HEK293T (cell line): ENCODE measurements at regions not wholly inside any gene's neighbourhood (a gene's known extent, or its start where the extent isn't known, plus 50 kb on each side); places are given as distances from the start of the nearest gene placed in this dataset.

Experiments used
- BHLHE40 ChIP-seq: fragments of 450-650 bp; IDR thresholded peaks from 2 replicates; pipeline ENCODE4 v1.6.1; 2016; ENCODE audit warnings: mild to moderate bottlenecking, moderate library complexity, borderline replicate concordance
- CTBP1 ChIP-seq: fragments of 450-650 bp; IDR thresholded peaks from 2 replicates; pipeline ENCODE4 v1.6.1; 2016; ENCODE audit warnings: borderline replicate concordance
- ELF4 ChIP-seq: fragments of 450-650 bp; IDR thresholded peaks from 2 replicates; pipeline ENCODE4 v1.6.1; 2017; ENCODE audit warnings: antibody characterized with exemption
- FOXA1 ChIP-seq: fragments of 450-650 bp; IDR thresholded peaks from 2 replicates; pipeline ENCODE4 v1.6.1; 2016; ENCODE audit warnings: mild to moderate bottlenecking
- FOXK2 ChIP-seq: fragments of 450-650 bp; IDR thresholded peaks from 2 replicates; pipeline ENCODE4 v1.6.1; 2016; ENCODE audit warnings: mild to moderate bottlenecking
- FOXM1 ChIP-seq: fragments of 450-650 bp; IDR thresholded peaks from 2 replicates; pipeline ENCODE4 v1.6.1; 2017; ENCODE audit warnings: mild to moderate bottlenecking, borderline replicate concordance
- L3MBTL2 ChIP-seq: fragments of 450-650 bp; conservative IDR thresholded peaks from 2 replicates; pipeline ENCODE4 v1.6.1; 2016; ENCODE audit warnings: mild to moderate bottlenecking
- SP1 ChIP-seq: fragments of 450-650 bp; IDR thresholded peaks from 2 replicates; pipeline ENCODE4 v1.6.1; 2017
- TARDBP ChIP-seq: fragments of 450-650 bp; IDR thresholded peaks from 2 replicates; pipeline ENCODE4 v1.6.1; 2016
- ZNF384 ChIP-seq: fragments of 450-650 bp; IDR thresholded peaks from 2 replicates; pipeline ENCODE4 v1.6.1; 2016
- TF ChIP-seq, protein P1 (sequence below): fragments of 450-650 bp; IDR thresholded peaks from 2 replicates; pipeline ENCODE4 v1.6.1; 2016

GRCh38 chr5:2282893-2283292, 400.2 kb upstream of the IRX4 start:
- TF ChIP-seq TARDBP (no peak), L3MBTL2 (no peak), FOXA1 (no peak), FOXM1 (no peak), SP1 (no peak), ZNF384 (no peak), FOXK2 (no peak), CTBP1 (no peak), BHLHE40 (no peak), ELF4 (no peak)
- TF ChIP-seq, protein P1, sequence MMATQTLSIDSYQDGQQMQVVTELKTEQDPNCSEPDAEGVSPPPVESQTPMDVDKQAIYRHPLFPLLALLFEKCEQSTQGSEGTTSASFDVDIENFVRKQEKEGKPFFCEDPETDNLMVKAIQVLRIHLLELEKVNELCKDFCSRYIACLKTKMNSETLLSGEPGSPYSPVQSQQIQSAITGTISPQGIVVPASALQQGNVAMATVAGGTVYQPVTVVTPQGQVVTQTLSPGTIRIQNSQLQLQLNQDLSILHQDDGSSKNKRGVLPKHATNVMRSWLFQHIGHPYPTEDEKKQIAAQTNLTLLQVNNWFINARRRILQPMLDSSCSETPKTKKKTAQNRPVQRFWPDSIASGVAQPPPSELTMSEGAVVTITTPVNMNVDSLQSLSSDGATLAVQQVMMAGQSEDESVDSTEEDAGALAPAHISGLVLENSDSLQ: no peak
